ENCODE measurements at regions not wholly inside any gene's neighbourhood (a gene's known extent, or its start where the extent isn't known, plus 50 kb on each side); places are given as distances from the start of the nearest gene placed in this dataset.
"Not testable (repeated sequence)": the region's sequence is repeated elsewhere in the genome, so short reads cannot be mapped to it uniquely, and the experiment has no call there.

- BruUV-seq (replicated peaks): no TSS peak
Observed at GRCh38 chr18:45343365-45343764, 271.9 kb upstream of the SLC14A2 start.

GRCh38 chr18:45344680-45345079 lies 270.6 kb upstream of the SLC14A2 start:
- POLR2A ChIA-PET; intact Hi-C loops (cut with micrococcal nuclease); BruUV-seq (replicated peaks); H3K79me2 ChIP-seq (ENCODE audit: insufficient read depth, low read length); H3K36me3 ChIP-seq (ENCODE audit: control insufficient read depth in 1 of 2, insufficient read depth in 2 of 2, low read length in 2 of 2); H3K4me3 ChIP-seq (replicated peaks in 1 of 2; ENCODE audit: low read depth in 1 of 2, low read length in 2 of 2); H3K27ac ChIP-seq (ENCODE audit: low read depth, low read length); H3K27me3 ChIP-seq (ENCODE audit: insufficient read depth, low read length); H3K9me3 ChIP-seq (ENCODE audit: control insufficient read depth in 1 of 2, insufficient read depth in 1 of 2, low read depth in 1 of 2, low read length in 2 of 2); H3K4me1 ChIP-seq (ENCODE audit: control insufficient read depth in 1 of 2, insufficient read depth in 2 of 2, low read length in 2 of 2); ATAC-seq; H3K9ac ChIP-seq (ENCODE audit: low read length); CTCF ChIA-PET; H2AFZ ChIP-seq (ENCODE audit: low read depth, low read length, poor library complexity, severe bottlenecking); H3K4me2 ChIP-seq (ENCODE audit: low read length); DNase-seq (ENCODE audit: low read depth, low spot score); H3K9me2 ChIP-seq (ENCODE audit: insufficient read depth); H4K20me1 ChIP-seq (ENCODE audit: insufficient read depth); RAD21 ChIA-PET (ENCODE audit: low non-redundant PET in 1 of 2, low total read pairs in 2 of 2, uncharacterized antibody in 2 of 2, unreplicated experiment in 2 of 2): not testable (repeated sequence)

More at GRCh38 chr18:45343365-45343764, 271.9 kb upstream of the SLC14A2 start:
- H3K27ac ChIP-seq (ENCODE audit: low read depth, low read length): no peak overlapping the region
- no peak overlapping the region for H2AFZ ChIP-seq (ENCODE audit: low read depth, low read length, poor library complexity, severe bottlenecking)
- H3K27me3 ChIP-seq (ENCODE audit: insufficient read depth, low read length): no peaks in the 10 kb centered on the region
- no peaks in the 10 kb centered on the region for H3K9me3 ChIP-seq (ENCODE audit: control insufficient read depth in 1 of 2, insufficient read depth in 1 of 2, low read depth in 1 of 2, low read length in 2 of 2)
- H3K4me1 ChIP-seq (ENCODE audit: control insufficient read depth in 1 of 2, insufficient read depth in 2 of 2, low read length in 2 of 2): no peaks in the 10 kb centered on the region
- ATAC-seq (no peak), DNase-seq (ENCODE audit: low read depth, low spot score) (no peak)
- CTCF ChIA-PET: no interaction called here
- TF ChIP-seq SP1 (IDR thresholded peaks at IDR 0.05; ENCODE audit: low read depth) (no peak), CTCF (IDR thresholded peaks at IDR 0.05 in 2 of 3, conservative IDR thresholded peaks at IDR 0.05 in 1 of 3; ENCODE audit: borderline replicate concordance in 1 of 3, insufficient read depth in 1 of 3, low read depth in 2 of 3, low read length in 2 of 3) (no peak), REST (IDR thresholded peaks at IDR 0.05; ENCODE audit: low read depth) (no peak), JUND (IDR thresholded peaks at IDR 0.05) (no peak), EZH2 (IDR thresholded peaks at IDR 0.05) (no peak), TCF7L2 (IDR thresholded peaks at IDR 0.05; ENCODE audit: borderline replicate concordance, extremely low read depth, insufficient read depth, insufficient read length) (no peak), ELF1 (IDR thresholded peaks at IDR 0.05; ENCODE audit: borderline replicate concordance, low read depth) (no peak), FOSL1 (IDR thresholded peaks at IDR 0.05; ENCODE audit: low read depth) (no peak), CEBPB (IDR thresholded peaks at IDR 0.05; ENCODE audit: low read depth) (no peak), RAD21 (IDR thresholded peaks at IDR 0.05; ENCODE audit: low read depth) (no peak)
- no peak overlapping the region for H3K4me3 ChIP-seq (replicated peaks in 1 of 2; ENCODE audit: low read depth in 1 of 2, low read length in 2 of 2)
- POLR2A ChIA-PET: no interaction called here
- no peak overlapping the region for H3K9ac ChIP-seq (ENCODE audit: low read length)
- no peaks in the 10 kb centered on the region for H4K20me1 ChIP-seq (ENCODE audit: insufficient read depth)
- H3K9me2 ChIP-seq (ENCODE audit: insufficient read depth): no peaks in the 10 kb centered on the region
- RAD21 ChIA-PET (ENCODE audit: low non-redundant PET in 1 of 2, low total read pairs in 2 of 2, uncharacterized antibody in 2 of 2, unreplicated experiment in 2 of 2): no interaction called here
- intact Hi-C loops (cut with micrococcal nuclease): no loop called here
- no peak overlapping the region for H3K4me2 ChIP-seq (ENCODE audit: low read length)
- no peaks in the 10 kb centered on the region for H3K79me2 ChIP-seq (ENCODE audit: insufficient read depth, low read length)
- H3K36me3 ChIP-seq (ENCODE audit: control insufficient read depth in 1 of 2, insufficient read depth in 2 of 2, low read length in 2 of 2): no peaks in the 10 kb centered on the region
